Fibroblast of lung (primary cell): ENCODE measurements at regions not wholly inside any gene's neighbourhood (a gene's known extent, or its start where the extent isn't known, plus 50 kb on each side); places are given as distances from the start of the nearest gene placed in this dataset.

Experiments
- EZH2 ChIP-seq: IDR thresholded peaks from 2 replicates; pipeline ENCODE4 v1.5.1; 2012; ENCODE audit warnings: low read length, control low read depth, mild to moderate bottlenecking; ENCODE audit errors: missing control alignments
- TF ChIP-seq, protein P1 (sequence below), 2 donors: IDR thresholded peaks in 1 of 2; conservative IDR thresholded peaks in 1 of 2; 1 replicate in 1 of 2; 2 replicates in 1 of 2; pipeline ENCODE4 v1.5.1; 2011 to 2012; ENCODE audit warnings: low read length in 2 of 2, control low read depth in 1 of 2, inconsistent platforms in 1 of 2, low read depth in 1 of 2, mild to moderate bottlenecking in 1 of 2

DNA sequence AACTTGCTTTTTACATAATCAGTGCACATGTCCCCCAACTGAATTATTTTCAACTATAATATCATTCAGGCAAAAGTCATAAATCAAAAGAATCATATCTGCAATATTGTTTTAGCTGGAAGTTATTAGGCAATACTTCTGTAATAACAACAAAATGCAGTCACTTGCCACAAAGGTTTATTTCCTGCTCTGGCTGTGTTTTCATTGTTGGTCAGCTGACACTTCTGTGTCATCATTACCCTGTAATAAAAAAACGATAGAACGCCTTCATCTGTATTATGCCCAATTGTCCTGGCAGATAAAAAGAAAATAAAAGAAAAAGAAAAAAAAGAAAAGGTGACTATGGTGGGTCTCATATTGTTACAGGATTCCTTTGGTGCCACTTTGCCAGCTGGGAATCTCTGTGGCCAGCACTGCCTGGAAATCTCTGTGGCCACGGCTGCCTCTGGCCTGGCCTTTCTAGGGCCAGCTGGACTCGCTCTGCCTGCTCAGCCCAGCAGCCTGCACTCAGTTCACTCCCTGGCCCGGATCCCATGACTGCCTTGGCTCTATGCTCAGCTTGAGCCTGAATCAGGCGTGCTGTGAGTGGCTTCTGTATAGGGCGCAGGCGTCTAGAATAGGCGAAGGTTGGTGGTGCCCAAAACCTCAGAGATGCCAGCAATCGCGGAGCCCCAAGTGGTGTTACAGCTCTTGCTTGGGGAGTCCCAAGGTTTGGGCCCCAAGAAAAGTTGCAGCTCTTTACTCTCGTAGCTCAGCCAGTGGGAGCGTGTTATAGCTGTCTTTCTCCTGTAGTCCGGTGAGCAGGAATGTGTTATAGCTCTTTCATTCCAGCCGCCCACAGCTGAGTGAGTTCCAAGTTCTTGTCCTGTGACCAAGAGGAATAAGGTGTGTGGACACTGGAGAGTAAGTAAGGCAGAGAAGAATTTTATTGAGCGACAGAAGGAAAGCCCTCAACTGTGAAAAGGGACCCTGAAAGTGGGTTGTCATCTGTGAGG, 1227.1 kb downstream of the SLITRK1 start:
- TF ChIP-seq EZH2 = no peak
- TF ChIP-seq, protein P1, sequence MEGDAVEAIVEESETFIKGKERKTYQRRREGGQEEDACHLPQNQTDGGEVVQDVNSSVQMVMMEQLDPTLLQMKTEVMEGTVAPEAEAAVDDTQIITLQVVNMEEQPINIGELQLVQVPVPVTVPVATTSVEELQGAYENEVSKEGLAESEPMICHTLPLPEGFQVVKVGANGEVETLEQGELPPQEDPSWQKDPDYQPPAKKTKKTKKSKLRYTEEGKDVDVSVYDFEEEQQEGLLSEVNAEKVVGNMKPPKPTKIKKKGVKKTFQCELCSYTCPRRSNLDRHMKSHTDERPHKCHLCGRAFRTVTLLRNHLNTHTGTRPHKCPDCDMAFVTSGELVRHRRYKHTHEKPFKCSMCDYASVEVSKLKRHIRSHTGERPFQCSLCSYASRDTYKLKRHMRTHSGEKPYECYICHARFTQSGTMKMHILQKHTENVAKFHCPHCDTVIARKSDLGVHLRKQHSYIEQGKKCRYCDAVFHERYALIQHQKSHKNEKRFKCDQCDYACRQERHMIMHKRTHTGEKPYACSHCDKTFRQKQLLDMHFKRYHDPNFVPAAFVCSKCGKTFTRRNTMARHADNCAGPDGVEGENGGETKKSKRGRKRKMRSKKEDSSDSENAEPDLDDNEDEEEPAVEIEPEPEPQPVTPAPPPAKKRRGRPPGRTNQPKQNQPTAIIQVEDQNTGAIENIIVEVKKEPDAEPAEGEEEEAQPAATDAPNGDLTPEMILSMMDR (conservative IDR thresholded peaks at IDR 0.05 in 1 of 2, IDR thresholded peaks at IDR 0.05 in 1 of 2; ENCODE audit: low read depth in 1 of 2, low read length in 2 of 2) = no peak
